Fibroblast of the aortic adventitia (primary cell): ENCODE measurements at regions not wholly inside any gene's neighbourhood (a gene's known extent, or its start where the extent isn't known, plus 50 kb on each side); places are given as distances from the start of the nearest gene placed in this dataset.
A peak's percentile ranks its signal among the peaks of the same experiment; 100 is the strongest.

Experiments
- DNase-seq: peaks from one replicate; pipeline ENCODE4 v3.0.0-alpha.2; 2010; ENCODE audit warnings: low read depth
- H3K4me3 ChIP-seq: 2 replicates; pipeline ENCODE4 v1.5.1; 2011; ENCODE audit warnings: low read depth, mild to moderate bottlenecking, control low read depth, low read length, moderate library complexity
- CTCF ChIP-seq: IDR thresholded peaks from 2 replicates; pipeline ENCODE4 v1.5.1; 2011; ENCODE audit warnings: mild to moderate bottlenecking, low read length, control low read depth, inconsistent platforms; ENCODE audit not compliant: insufficient read depth

- no peak overlapping the region for H3K4me3 ChIP-seq
- no peak for DNase-seq
- no peak for TF ChIP-seq CTCF
Measured at GRCh38 chr9:88065619-88066018, 72.7 kb downstream of the SPATA31C2 start.

- no peak for TF ChIP-seq CTCF
- H3K4me3 ChIP-seq: no peak overlapping the region
- no peak for DNase-seq
Measured at GRCh38 chr9:88064554-88064953, 73.7 kb downstream of the SPATA31C2 start.

GRCh38 chr9:88060746-88061145 is 77.5 kb downstream of the SPATA31C2 start:
- no peak overlapping the region for H3K4me3 ChIP-seq
- TF ChIP-seq CTCF: no peak
- no peak for DNase-seq

- TF ChIP-seq CTCF: no peak
- no peak for DNase-seq
- no peak overlapping the region for H3K4me3 ChIP-seq
Measured at GRCh38 chr9:88059469-88059868, 78.8 kb downstream of the SPATA31C2 start.

GRCh38 chr9:88056876-88057275 is 81.4 kb downstream of the SPATA31C2 start:
- no peak for TF ChIP-seq CTCF
- no peak overlapping the region for H3K4me3 ChIP-seq
- peak; percentile 30 for DNase-seq

- DNase-seq: peak; percentile 24
- TF ChIP-seq CTCF: no peak
- no peak overlapping the region for H3K4me3 ChIP-seq
Measured at GRCh38 chr9:88053856-88054501, 79.6 kb upstream of the CDK20 start.
